ENCODE measurements at regions not wholly inside any gene's neighbourhood (a gene's known extent, or its start where the extent isn't known, plus 50 kb on each side); places are given as distances from the start of the nearest gene placed in this dataset.

- no peak for DNase-seq
These were observed 58.1 kb upstream of the MRPS22 start for GRCh38 chr3:139285691-139286090.

GRCh38 chr3:139286241-139286640 lies 57.6 kb upstream of the MRPS22 start:
- DNase-seq, result no peak

- no peak for DNase-seq
These were observed 57.0 kb upstream of the MRPS22 start for GRCh38 chr3:139286825-139287224.

- no peak for DNase-seq
These were observed 56.3 kb upstream of the MRPS22 start for GRCh38 chr3:139287557-139287956.

GRCh38 chr3:139288266-139288821 lies 55.5 kb upstream of the MRPS22 start:
- no peak for DNase-seq

GRCh38 chr3:139289860-139290524 lies 53.8 kb upstream of the MRPS22 start:
- no peak for DNase-seq

- DNase-seq, result no peak
These were observed 52.4 kb upstream of the MRPS22 start for GRCh38 chr3:139291276-139292051.

GRCh38 chr3:139292192-139292591 lies 51.6 kb upstream of the MRPS22 start:
- DNase-seq, result no peak

GRCh38 chr3:139292711-139293664 lies 50.8 kb upstream of the MRPS22 start:
- no peak for DNase-seq

- no peak for DNase-seq
These were observed 50.2 kb upstream of the MRPS22 start for GRCh38 chr3:139293665-139294023.

All from DMS79 treated with DMSO at 0.1 percent for 48 hours (cell line).